ENCODE measurements at regions not wholly inside any gene's neighbourhood (a gene's known extent, or its start where the extent isn't known, plus 50 kb on each side); places are given as distances from the start of the nearest gene placed in this dataset.
"Not testable (repeated sequence)": the region's sequence is repeated elsewhere in the genome, so short reads cannot be mapped to it uniquely, and the experiment has no call there.

DNA sequence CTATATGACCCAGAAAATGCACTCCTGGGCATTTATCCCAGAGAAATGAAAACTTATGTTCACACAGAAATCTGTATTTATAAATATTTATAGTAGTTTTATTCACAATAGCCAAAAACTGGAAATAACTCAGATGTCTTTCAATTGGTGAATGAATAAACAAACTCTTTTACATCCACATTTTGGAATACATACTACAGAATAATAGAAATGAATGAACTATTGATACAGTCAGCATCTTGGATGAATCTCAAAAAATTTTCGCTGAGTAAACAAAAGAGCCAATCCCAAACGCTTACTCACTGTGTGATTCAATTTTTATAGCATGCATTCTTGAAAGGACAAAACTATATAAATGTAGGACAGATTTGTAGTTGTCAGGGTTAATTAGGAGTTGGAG is 75.1 kb upstream of the HTR2C start:
- in situ Hi-C loops (cut with HindIII; ENCODE audit: low sequenced_read_pairs): no loop called here
- DNase-seq (ENCODE audit: low read depth, low spot score): peak; percentile 5
- TF ChIP-seq CTCF (IDR thresholded peaks at IDR 0.05; ENCODE audit: low read depth, low read length): no peak
- H3K4me3 ChIP-seq (ENCODE audit: low read depth, low read length): no peak overlapping the region

GRCh38 chrX:114519524-114519923 is 64.4 kb upstream of the HTR2C start:
- no peak for DNase-seq (ENCODE audit: low read depth, low spot score)
- TF ChIP-seq CTCF (IDR thresholded peaks at IDR 0.05; ENCODE audit: low read depth, low read length): no peak
- in situ Hi-C loops (cut with HindIII; ENCODE audit: low sequenced_read_pairs): no loop called here
- H3K4me3 ChIP-seq (ENCODE audit: low read depth, low read length): no peak overlapping the region

GRCh38 chrX:114520701-114521100 is 63.2 kb upstream of the HTR2C start:
- H3K4me3 ChIP-seq (ENCODE audit: low read depth, low read length); DNase-seq (ENCODE audit: low read depth, low spot score); in situ Hi-C loops (cut with HindIII; ENCODE audit: low sequenced_read_pairs): not testable (repeated sequence)

- in situ Hi-C loops (cut with HindIII; ENCODE audit: low sequenced_read_pairs): no loop called here
- DNase-seq (ENCODE audit: low read depth, low spot score): peak; percentile 36
- H3K4me3 ChIP-seq (ENCODE audit: low read depth, low read length): no peak overlapping the region
- no peak for TF ChIP-seq CTCF (IDR thresholded peaks at IDR 0.05; ENCODE audit: low read depth, low read length)
These were observed 51.6 kb upstream of the HTR2C start for GRCh38 chrX:114532111-114532805.

Measured in astrocyte of the spinal cord (primary cell).